ENCODE measurements at regions not wholly inside any gene's neighbourhood (a gene's known extent, or its start where the extent isn't known, plus 50 kb on each side); places are given as distances from the start of the nearest gene placed in this dataset.

- TF ChIP-seq CTCF (IDR thresholded peaks at IDR 0.05) (no peak), TCF7L2 (IDR thresholded peaks at IDR 0.05; ENCODE audit: low read depth, low read length) (no peak)
These were observed 460.3 kb upstream of the PROK2 start for GRCh38 chr3:72245183-72245811.
